ENCODE measurements at regions not wholly inside any gene's neighbourhood (a gene's known extent, or its start where the extent isn't known, plus 50 kb on each side); places are given as distances from the start of the nearest gene placed in this dataset.
"Not testable (repeated sequence)": the region's sequence is repeated elsewhere in the genome, so short reads cannot be mapped to it uniquely, and the experiment has no call there.

DNA sequence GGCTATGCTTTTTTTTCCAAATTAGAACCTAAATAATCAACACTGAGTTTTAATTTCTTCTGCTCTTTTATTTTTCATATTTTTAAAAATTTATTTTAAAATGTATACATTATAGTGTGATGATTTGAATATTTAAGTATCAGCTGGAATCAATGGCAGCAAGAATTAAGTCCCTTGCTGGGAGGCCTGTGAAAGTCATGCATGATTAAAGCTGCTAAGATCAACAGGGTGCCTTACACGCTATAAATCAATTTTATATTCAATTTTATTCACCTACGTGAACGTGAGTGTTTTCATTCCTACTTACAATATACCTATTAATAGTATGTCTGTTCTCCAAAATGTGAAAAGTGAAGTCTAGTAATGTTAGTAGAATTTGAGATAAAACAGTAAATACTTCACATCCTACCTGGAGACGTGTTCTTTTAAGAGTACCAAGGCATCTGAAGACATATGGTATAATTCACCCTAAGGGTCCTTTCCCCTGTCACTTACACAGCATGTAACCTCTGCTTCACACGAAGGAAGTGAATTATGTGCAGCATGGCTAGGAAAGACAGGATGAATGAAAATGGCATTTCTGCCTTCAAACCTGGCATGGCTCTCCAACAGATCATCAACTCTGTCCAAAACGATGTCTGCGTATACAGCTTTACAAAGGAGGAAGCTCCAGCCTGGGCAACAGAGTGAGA lies 640.4 kb upstream of the ROBO1 start:
- no peak for DNase-seq

DNA sequence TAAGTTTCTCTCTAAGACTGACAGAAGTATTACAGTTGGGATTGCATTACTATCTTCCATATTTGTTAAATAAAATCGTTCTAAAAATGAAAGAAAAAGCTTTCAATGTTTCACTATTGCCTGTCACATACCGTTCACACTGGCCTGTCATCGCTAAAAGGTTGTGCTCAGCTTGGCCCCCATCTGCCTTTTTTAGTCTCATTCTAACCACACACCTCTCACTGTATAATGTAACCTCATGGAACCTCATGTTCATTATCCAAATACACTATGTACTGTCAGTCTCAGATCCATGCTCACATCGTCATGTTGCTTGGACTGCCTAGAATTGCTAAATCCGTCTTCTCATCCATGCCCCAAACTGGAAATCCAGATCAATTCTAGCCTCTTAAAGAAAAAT lies 637.8 kb upstream of the ROBO1 start:
- DNase-seq, result no peak

DNA sequence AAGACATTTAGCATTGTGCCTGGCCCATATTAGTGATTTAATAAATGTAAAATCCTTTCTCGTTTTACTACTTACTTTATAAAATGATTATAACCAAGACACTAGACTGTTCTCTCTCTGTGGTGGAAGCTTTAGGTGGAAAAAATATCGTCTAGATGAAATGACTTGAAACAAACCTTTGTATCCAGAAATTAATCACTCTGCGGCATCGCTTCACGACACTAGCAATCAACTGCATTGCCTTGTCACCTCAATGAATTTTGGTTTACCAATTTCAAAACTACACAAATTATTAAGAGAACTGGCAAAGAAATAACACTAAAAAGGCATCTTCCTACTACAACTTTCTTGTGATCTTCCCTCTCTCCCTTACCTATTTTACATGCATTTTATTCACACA lies 627.2 kb upstream of the ROBO1 start:
- no peak for DNase-seq

DNA sequence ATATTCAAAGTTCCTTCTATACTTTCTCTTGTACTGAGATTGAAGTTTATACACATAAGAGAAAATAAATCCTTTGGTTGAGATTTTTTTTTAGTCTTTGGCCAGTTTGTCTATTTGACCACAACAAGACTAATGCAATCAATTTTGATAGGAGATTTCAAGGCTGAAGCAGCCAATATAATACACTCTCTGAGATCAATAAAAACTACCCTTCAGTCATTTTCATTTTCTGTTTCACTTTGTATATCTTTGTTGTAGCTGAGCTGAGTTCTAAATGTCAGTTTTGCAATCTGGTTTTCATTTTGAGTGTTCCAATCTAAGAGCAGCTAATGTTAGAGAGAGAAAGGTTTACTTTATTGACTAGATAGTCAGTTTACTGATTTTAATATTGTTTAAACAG lies 623.8 kb upstream of the ROBO1 start:
- DNase-seq, result no peak

DNA sequence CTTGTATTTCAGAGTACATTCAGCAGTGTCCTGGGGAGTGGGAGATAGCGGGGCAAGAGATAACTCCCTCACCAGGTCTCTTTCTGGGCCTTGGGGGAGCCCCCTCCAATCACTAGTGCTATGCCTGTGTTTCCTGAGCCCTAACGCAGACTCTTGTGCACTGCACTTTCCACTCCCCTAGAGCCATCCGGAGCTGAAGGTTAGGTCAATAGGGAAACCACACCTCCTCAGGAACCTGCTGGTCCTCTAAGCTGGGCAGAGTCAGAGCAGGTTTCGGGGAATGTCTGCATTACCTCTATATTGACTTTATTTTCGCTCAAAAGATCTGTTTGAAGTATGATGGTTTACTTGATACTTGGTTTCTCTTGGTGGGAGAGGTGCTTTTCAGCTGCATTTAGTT lies 617.0 kb upstream of the ROBO1 start:
- DNase-seq, result no peak

DNA sequence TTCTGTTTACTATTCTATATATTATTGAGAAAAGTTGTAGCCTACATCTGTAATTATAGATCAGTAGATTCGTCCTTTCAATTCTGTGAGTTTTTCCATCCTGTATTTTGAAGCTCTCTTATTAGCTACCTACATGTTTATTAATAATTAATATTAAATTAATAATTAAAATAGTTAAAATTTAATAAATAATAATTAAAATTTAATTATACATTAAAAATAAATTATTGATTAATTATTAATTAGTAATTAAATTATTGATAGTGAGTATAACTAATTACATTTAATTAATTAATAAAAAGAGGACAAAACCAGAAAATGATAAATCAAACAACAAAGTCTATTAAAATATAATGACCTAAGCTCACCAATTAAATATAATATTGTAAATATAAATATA lies 606.6 kb upstream of the ROBO1 start:
- no peak for DNase-seq

DNA sequence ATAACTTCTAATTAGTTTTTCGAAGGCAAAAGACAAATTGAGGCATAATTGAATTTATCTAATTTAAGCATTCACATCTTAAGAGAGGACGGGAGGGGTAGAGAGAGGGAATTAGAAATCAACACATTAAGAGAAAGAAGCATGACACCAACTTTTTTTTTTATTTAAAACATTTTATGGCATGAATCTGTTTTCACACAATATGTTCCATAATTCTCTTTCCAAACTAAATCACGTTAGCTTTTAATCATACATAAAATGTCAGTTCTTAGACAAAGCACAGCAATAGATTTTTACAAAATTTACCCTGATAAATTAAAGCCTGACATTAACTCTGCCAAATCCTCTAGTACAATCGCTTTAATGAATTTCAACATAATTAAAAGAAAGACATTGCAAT lies 600.8 kb upstream of the ROBO1 start:
- no peak for DNase-seq

DNA sequence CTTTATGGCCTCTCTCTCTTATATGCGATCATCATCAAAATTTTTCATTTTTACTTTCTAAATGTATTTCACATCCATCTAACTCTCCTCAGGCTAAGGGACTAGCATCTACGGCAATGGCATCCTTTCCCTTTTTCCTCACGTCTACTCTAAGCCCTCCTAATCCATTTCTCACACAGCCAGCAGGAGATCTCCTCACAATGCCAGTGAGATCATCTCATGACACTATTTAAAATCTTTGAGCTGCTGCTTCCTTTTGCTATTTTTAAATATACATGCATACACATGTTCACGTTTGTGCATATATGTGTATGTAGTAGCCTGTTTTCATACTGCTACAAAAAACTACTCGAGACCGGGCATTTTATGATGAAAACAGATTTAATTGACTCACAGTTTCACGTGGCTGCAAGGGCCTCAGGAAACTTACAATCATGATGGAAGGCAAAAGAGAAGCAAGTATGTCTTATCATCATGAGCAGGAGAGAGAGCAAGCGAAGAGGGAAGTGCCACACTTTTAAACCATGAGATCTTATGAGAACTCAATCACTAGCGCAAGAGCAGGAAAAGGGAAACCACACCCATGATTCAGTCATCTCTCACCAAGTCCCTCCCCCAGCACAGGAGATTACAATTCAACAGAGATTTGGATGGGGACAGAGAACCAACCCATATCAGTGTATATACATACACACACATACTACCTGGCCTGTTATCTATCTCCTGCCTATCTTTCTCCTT lies 599.2 kb upstream of the ROBO1 start:
- no peak for DNase-seq

DNA sequence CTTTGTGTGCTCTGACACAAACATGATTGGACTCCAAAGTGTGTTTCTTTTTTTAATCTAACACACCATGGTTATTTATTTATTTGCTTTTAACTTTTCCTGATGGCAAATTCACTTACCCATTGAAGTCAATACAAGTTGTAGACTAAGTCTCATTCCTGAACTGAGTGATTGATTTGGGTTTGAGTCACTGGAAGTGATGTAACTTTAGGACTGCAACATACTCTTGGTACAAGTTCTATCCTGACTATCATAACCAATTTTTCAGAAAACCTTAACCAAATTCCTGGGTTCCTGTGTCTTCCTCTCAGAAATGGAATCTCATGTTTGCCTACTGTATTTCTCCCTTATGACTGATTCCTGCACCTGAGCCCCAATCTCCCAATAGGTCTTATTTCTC lies 590.0 kb upstream of the ROBO1 start:
- no peak for DNase-seq

DNA sequence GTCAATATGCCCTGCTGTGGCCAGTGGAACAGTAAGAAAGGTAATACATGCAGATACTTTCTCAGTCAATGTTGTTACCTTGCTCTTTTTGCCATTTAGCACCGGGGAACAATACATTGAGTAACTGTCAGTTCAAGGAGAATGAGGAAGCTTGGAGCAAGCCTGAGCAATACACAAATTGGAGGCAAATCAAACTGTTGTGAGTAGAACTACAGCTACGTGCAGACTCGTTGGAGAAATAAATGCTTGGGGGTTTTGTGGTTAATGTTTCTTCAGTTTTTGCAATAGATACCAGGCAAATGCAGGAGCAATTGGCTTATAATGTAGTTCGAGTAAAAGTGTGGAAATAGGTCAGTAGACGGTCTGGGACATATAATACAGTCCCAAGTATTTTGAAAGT lies 587.3 kb upstream of the ROBO1 start:
- no peak for DNase-seq

DNA sequence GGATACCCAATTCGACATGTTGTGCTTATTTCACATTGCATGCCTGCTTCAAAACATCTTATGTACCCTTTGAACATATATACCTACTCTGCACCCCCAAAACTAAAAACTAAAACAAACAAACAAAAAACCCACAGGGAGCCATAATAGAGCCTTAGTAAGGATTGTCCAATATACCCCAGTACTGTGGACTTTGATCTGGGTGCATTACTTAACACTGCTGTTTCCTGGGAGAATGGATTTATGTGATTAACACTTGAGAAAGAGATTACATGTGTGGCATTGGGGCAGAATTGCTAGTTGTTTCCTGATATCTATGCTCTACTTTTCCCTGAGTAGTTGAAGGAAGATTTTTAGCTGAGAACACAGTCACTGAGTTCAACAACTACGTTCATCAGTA lies 583.4 kb upstream of the ROBO1 start:
- DNase-seq, result no peak

DNA sequence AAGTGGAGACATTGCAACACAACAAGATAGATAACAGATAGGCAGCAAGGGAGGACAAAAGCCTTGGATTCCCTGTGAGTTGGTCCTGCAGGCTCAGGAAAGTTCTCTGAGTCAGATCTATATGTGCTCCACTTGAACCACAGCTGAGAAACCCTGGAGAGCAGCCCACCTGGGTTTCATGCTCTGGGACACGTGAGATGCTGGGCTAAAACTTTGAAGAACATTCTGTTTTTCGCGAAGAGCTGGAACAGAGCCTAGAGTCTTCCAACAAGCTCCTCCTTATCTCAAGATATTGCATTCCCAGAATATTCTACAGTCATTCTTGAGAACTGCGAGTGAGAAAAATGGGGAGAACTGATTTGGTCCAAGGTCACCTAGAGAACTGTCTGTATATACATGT lies 583.0 kb upstream of the ROBO1 start:
- no peak for DNase-seq

DNA sequence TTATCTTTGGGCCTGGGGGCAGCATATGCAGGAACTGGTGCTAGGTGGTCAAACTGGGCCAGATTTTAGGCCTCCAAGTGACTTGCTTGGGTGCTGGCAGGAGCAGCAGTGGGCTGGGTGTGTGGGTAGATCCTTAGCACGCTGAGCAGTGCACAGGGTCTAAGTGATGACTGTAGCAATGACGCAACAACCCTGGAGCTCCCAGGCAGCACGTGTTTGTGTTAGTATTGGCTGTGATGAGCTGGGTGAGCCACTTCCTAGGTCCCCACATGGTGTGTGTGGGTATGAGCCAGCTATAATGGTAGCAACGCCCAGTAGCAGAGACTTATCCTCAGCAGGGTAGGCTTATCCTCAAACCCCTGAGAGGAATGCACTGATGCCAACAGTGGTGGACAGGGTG lies 570.6 kb upstream of the ROBO1 start:
- DNase-seq, result no peak

DNA sequence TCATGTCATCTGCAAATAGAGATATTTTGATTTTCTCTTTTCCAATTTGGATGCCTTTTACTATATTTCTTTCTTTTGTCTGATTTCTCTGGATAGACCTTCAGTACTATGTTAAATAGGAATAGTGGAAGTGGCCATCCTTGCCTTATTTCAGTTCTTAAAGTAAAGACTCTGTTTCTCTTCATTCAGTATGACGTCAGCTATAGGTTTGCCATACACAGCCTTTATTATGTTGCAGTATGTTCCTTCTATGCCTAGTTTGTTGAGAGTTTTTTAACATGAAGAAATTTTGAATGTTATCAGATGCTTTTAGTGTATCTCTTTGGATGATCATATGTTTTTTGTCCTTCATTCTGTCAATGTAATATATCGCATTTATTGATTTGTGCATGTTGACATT lies 566.7 kb upstream of the ROBO1 start:
- no peak for DNase-seq

DNA sequence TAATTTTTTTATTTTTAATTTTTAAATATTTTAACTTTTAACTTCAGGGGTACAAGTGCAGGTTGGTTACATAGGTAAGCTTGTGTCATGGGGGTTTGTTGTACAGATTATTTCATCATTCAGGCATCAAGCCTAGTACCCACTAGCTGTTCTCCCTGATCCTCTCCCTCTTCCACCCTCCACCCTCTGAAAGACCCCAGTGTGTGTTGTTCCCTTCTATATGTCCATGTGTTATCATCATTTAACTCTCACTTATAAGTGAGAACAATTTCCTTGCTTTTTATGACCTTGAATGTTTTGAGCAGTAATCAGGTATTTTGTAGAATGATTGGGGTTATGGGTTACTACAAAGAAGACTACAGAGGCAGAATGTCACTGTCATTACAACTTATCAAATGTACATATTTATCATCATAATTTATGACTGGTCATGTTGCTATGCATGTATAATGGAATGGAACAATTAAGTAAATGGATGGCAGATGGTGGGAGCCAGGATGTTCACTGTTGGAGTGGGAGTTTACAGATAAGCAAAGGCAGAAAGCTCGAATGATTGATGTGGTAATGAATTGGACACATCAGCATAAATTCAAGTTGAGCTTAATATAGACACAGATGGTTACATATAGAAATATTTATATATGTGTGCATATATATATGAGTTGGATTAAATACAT lies 563.8 kb upstream of the ROBO1 start:
- no peak for DNase-seq

DNA sequence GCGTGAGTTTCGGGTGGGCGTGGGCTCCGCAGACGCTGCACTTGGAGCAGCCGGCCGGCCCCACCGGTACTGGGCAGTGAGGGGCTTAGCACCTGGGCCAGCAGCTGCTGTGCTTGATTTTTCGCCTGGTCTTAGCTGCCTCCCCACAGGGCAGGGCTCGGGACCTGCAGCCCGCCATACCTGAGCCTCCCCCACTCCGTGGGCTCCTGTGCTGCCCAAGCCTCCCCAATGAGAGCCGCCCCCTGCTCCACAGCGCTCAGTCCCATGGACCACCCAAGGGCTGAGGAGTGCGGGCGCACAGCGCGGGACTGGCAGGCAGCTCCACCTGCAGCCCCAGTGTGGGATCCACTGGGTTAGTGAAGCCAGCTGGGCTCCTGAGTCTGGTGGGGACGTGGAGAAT lies 546.7 kb upstream of the ROBO1 start:
- not testable (repeated sequence) for DNase-seq

DNA sequence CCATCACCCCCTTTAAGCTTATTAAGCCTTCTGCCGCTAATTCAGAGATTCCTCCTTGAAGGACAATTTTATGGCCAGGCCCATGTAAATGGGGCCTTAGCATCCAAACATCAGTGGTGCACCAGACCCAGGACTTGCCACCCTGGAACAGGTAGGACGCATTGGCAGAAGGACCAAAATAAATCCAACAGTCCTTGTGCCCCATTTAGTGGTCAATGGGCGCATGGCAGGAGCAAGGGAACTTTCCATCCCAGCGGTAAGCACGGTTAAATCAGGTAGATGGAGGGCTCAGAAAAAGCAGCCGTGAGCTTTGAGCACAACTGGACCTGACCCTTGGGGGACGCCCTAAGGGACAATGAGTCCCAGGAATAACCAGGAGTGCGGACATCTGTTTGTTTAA lies 540.8 kb upstream of the ROBO1 start:
- DNase-seq, result no peak

DNA sequence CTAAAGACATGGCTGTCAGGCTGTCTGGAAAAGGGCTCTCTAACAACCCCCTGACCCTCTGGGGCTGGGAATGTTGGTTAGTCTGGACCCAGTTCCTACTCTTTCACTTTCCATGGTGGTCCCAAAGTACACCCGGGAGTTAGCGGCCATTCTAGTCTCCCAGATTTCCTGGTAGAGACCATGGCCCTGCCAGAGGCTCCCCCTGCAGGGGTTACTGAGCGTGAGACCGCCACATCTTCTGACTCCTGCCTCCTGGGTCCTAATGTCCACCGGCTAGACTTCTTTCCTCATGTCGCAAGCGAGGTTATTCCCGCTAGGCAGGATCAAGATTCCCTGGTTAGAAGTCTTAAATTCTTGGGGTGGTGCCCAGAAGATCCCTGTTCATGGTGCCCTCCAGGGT lies 540.0 kb upstream of the ROBO1 start:
- no peak for DNase-seq

DNA sequence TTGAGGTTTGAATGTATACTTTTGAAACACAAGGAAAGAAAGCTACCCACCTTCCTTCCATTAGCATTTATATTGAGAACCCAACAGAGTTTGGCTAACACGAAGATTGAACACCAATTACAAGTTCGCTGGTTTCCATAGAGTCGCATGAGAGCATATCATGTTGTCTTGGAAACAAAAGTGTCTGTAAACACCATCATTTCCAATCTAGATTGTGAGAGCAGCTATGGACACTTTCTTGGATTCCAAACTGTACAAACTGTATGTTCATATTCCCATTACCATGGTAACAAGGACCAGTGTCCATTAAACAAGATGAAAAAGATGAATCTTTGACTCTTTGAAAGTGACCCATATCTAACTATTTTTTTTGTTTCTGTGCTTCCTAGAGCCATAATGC lies 529.9 kb upstream of the ROBO1 start:
- no peak for DNase-seq

DNA sequence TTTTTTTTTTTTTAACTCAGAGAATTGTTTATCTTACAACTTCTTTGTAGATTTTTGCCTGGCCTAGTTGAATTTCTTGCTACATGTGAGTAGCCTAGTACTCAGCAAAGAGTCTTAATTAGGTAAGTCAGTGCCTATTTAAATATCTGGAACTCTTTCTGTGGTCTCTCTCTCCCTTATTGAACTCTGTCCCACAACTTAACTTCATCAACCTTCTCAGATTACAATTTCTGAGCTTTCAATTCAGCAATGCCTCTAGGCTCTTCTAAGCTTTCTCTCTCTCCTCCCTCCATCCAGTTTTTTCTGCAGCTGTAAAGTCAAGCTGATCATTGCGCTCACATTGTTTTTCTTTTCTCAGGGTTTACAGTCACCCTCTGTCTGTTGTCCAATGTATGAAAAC lies 517.6 kb upstream of the ROBO1 start:
- no peak for DNase-seq

DNA sequence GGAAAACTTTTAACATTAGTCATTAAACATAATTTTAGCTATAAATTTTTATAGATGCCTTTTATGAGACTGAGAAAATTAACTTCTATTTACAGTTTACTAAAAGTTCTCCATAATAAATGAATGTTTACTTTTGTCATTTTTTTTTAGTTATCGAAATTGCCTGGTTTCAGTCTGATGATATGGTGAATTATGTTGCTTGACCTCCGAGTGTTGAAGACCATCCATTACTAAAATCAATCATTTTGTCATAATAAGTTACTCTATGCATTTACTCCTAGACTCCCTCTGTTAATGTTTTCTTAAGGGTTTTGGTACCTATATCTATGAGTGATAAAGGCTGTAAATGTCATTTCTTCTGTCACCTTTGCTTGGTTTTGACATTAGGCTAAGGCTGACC lies 516.0 kb upstream of the ROBO1 start:
- DNase-seq, result no peak

DNA sequence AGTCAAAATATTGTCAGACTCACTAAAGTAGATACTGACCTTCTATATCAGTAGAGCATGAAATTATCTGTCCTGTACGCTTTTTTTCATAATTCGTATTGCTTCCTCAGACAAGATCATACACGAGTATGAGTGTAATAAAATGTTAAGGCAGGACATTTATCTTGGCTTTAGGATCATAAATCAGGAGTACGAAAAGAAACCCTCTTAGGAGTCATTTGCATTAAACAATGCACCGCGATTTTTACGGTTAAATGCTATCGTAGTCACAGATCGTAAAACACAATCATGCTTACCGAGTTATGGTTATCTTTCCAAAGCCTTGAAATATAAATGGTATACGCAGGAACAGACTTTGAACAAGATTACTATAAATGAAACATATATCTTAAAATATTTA lies 510.3 kb upstream of the ROBO1 start:
- no peak for DNase-seq

DNA sequence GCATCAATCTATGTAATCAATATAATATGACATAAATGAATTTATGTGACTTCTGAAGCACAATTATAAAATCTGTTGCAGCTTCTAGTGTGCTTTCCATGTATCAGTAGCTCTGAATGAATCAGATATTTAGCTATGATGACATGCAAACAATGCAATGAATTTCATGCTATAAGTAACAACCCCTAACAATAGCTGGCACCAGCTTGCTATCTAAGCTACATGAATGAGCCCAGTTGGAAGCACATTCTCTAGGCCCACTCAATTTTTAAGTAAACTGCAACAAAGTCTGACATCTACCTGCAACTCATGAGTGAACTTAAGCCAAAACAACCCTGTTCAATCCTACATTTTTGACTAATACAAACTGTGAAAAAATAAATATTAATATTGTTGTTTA lies 507.3 kb upstream of the ROBO1 start:
- no peak for DNase-seq

DNA sequence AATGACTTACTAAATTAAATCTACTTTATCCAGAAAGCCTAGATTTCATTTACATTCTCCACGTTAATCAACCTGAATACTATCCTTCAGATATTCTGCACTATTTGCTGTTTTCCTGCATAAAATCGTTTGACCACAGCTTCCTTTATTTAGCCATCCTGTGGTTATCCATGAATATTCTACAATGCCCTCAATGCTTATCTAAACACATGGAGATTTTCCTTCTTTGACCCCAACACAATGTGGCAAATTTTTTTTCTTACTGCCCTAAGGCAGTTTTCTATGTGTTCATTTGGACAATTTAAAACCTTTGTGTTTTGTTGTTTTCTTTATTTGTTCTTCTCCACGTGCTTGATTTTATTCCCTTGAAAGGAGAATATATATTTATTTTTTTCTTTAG lies 495.5 kb upstream of the ROBO1 start:
- no peak for DNase-seq

DNA sequence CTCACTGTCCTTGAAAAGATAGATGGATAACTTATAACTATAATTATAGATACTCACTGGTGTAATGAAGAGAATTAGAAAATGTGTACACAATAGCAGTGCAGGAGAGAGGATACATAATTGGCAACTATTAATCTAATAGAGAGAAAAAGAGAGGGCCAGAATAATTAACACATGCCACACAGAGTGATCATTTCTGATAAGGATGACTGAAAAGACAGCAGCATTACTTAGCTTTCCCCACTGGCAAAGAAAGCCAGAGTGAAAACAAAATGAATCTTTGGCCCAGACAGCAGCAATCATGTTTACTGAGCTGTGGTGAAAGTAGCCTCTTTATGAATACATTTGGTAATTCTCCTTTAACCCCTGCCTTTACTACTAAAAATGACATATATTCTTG lies 493.3 kb upstream of the ROBO1 start:
- DNase-seq, result no peak
